Lower leg skin (tissue), 4 donors: ENCODE measurements at regions not wholly inside any gene's neighbourhood (a gene's known extent, or its start where the extent isn't known, plus 50 kb on each side); places are given as distances from the start of the nearest gene placed in this dataset.

Source experiments
- DNase-seq, 2 donors: peaks; one replicate each; pipeline ENCODE4 v3.0.0-alpha.2; 2019; ENCODE audit warnings: low spot score in 2 of 2
- H3K4me3 ChIP-seq: fragments of 200-600 bp; sonication (generic); 2 replicates; pipeline ENCODE4 v1.5.1; 2017; ENCODE audit warnings: mild to moderate bottlenecking, low read depth; ENCODE audit not compliant: poor library complexity, severe bottlenecking
- CTCF ChIP-seq, 3 donors: fragments of 450-650 bp; IDR thresholded peaks; one replicate each; pipeline ENCODE4 v1.5.1; 2016; ENCODE audit warnings: antibody characterized with exemption in 3 of 3, mild to moderate bottlenecking in 3 of 3, moderate library complexity in 2 of 3
- POLR2A ChIP-seq, 2 donors: fragments of 450-650 bp; IDR thresholded peaks; one replicate each; pipeline ENCODE4 v1.6.1; 2016 to 2017; ENCODE audit warnings: antibody characterized with exemption in 2 of 2, mild to moderate bottlenecking in 1 of 2, moderate library complexity in 1 of 2
- WGBS, 2 donors: methylation state at CpG; one replicate each; pipeline ENCODE4 v1.1.5; 2018; 5-methylcytosine and 5-hydroxymethylcytosine counted together
- intact Hi-C: fragments of 100-400 bp; cut with DNase I; formaldehyde crosslinking; loops from one replicate; pipeline ENCODE4 v1.15.0; 2023; ENCODE audit warnings: low total_unique reads

DNA sequence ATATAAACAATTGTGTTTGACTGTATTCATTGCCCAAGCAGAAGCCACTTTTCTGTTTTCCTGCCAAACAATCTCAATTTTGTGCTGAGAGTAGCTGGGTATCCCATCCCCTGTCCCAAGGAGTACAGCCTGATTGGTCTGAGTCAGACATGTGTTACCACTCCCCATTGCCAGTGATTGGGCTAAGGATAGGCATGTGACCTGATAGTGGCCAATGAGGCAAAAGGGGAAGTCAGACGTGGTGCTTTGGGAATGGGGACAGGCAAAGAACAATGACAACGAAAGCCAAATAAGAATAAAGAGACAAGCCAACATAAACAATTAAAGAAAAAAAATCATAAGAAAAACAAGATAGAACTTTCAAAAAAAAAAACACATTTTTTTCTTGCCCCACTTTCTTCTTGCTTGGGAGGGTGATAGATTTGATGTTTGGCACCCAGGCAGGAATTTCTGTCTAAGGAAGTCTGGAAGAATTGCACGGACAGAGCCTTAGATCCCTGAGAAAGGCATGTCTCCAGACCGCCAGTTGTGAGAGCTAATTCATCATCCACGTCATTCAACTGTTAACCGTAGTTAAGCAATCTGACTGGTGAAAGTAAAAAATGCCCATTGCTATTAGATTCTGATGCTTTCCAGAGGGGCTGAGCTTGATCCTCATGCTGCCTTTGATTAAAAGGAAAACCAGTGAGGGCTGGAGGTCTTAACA is 626.6 kb upstream of the TMEM132C start:
- no peak for TF ChIP-seq POLR2A (IDR thresholded peaks at IDR 0.05)
- DNase-seq = peak in 1 of 2 donors; percentile 16
- WGBS, 2 donors = 40 to 44% methylated on average over 6 of the region's 6 CpGs
- H3K4me3 ChIP-seq = no peak overlapping the region
- intact Hi-C loops = no loop called here

DNA sequence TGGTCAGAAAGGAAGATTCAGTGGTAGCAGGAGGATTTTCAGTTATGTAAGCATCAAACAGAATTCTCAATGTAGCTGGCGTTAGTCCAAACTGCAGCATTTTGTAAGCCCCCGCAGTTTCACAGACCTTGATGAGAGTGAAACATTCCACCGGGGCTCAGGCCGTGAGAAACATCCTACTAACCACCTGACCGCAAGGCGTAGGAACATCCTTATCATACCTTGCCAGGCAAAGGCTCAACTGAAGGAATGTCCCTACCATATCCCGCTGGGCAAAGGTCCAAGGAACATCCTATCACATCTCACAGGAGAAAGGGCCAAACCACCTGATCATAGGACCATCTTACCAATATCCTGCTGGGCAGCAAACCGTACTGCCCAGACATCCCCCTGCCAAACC is 624.8 kb upstream of the TMEM132C start:
- WGBS, 2 donors = 93 to 95% methylated on average over 8 of the region's 8 CpGs
- DNase-seq = no peak
- intact Hi-C loops = no loop called here
- H3K4me3 ChIP-seq = no peak overlapping the region
- no peak for TF ChIP-seq POLR2A (IDR thresholded peaks at IDR 0.05)
- TF ChIP-seq CTCF (IDR thresholded peaks at IDR 0.05) = no peak

GRCh38 chr12:127648321-127648720 is 618.6 kb upstream of the TMEM132C start:
- no peak for DNase-seq
- WGBS, 2 donors = 69 to 71% methylated on average over 5 of the region's 5 CpGs
- TF ChIP-seq POLR2A (IDR thresholded peaks at IDR 0.05) = no peak
- TF ChIP-seq CTCF (IDR thresholded peaks at IDR 0.05) = no peak
- intact Hi-C loops = no loop called here
- H3K4me3 ChIP-seq = no peak overlapping the region

DNA sequence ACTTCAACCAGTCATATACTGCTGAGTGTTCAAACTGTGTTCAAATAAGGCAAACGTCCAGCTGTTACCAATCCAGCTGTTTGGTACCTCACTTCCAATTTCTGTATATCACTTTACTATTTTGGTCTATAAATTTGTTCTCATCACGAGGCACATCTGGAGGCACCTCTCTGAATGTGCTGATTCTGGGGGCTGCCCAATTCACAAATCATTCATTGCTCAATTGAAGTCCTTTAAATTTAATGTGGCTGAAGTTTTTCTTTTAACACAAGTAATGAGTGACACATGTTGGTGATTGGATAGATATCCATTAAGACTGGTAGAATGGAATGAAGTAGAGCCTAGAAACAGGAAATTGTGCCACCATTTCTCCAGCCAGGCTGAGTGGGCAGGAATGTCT is 617.0 kb upstream of the TMEM132C start:
- intact Hi-C loops = no loop called here
- 45 to 49% methylated on average over 2 of the region's 2 CpGs for WGBS, 2 donors
- TF ChIP-seq CTCF (IDR thresholded peaks at IDR 0.05) (no peak), POLR2A (IDR thresholded peaks at IDR 0.05) (no peak)
- DNase-seq = no peak
- no peak overlapping the region for H3K4me3 ChIP-seq

GRCh38 chr12:127650626-127651025 is 616.3 kb upstream of the TMEM132C start:
- no peak for TF ChIP-seq POLR2A (IDR thresholded peaks at IDR 0.05)
- no peak for TF ChIP-seq CTCF (IDR thresholded peaks at IDR 0.05)
- 69 to 74% methylated on average over 5 of the region's 5 CpGs for WGBS, 2 donors
- H3K4me3 ChIP-seq = no peak overlapping the region
- DNase-seq = no peak
- intact Hi-C loops = no loop called here

GRCh38 chr12:127652281-127652680 is 614.7 kb upstream of the TMEM132C start:
- intact Hi-C loops = no loop called here
- no peak overlapping the region for H3K4me3 ChIP-seq
- TF ChIP-seq POLR2A (IDR thresholded peaks at IDR 0.05) = no peak
- no peak for TF ChIP-seq CTCF (IDR thresholded peaks at IDR 0.05)
- WGBS, 2 donors = 93% methylated on average over 4 of the region's 4 CpGs
- no peak for DNase-seq
